DMS153 treated with DMSO at 0.1 percent for 48 hours (cell line): ENCODE measurements at regions not wholly inside any gene's neighbourhood (a gene's known extent, or its start where the extent isn't known, plus 50 kb on each side); places are given as distances from the start of the nearest gene placed in this dataset.
A peak's percentile ranks its signal among the peaks of the same experiment; 100 is the strongest.

Experiments
- DNase-seq: peaks from one replicate; lab custom pipeline; 2025; ENCODE audit not compliant: unreplicated experiment; lab: John Stamatoyannopoulos, UW

DNA sequence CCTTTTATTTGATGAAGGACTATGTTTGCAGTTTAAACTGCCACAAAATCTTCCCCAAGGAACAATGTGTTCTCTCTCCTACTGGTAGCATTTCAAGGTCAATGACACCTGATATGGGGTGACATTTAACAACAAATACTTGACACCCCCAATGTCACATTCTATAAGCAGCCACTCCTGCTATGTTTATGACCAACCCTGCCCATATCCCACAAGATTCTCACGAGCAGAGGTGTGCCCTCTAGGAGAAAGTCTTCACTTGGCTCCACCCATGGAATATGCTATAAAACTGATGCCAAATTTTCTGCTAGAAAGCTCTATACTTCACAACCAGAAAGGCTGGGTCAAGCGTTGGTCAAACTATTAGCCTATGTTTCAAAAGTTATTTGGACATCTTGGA is 105.6 kb upstream of the ARID2 start:
- no peak for DNase-seq

DNA sequence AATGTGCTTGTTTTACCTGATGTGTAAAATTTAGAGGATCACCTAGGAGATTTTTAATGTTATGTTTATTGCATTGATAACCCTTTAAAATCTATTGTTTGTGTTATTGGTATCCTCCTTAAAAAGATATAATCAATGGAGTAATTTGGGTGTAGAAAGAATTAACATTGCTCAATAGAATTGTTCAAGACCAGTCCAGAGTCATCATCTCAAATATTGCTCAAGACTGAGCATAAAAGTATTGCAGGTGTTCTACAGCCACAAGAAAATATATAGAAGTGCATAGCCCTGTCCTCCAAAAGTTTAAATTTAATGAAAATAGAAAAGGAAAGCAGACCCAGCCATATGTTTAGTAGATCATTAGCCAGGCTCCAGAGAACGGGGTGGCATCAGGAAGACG is 102.5 kb upstream of the ARID2 start:
- DNase-seq, result no peak

DNA sequence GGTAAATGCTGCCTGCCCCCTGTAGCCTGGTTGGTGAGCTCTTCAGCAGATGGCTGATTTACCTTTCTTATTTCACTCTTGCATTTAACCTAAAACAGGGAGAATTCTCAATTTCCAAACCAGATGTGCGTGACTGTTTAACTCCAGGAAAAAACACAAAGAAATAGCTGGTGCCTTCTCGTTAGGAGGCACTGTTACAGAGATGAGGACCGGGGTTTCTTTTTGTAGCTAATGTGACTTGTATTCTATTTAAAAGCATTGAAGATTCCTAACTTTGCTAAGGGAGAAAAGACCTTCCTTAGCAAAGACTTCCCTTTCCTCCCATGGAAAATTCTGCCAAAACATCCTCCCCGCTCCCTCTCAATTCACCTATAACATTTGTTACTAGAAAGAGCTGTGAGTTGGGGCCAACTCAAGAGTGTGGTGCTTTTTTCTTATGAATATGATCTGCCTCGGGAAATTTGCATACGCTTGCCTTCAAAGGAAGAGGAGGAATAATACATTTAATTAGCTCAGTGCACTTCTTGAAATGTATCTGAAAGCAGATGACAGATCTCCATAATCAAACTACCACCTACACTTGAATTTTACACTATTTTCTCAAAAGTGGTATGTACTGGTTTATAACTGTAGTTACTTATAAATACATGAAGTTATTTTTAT is 102.0 kb upstream of the ARID2 start:
- DNase-seq, result no peak

DNA sequence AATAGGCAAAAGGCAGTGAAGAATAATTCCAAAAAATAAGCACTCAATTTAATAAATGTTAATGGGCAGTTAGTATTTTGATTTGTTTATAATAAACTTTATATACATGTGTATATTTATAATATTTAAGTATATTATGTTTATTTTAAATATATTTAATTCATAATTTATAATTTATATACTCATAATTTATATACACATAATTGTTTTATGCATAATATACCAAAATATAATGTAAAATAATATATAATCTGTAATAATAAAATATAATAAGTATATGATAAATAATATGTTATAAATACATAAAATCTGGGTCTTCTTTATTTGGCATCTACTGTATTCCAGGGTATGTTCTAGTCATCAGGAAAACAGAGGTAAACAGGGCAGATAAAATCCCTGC is 100.2 kb upstream of the ARID2 start:
- DNase-seq, result no peak

DNA sequence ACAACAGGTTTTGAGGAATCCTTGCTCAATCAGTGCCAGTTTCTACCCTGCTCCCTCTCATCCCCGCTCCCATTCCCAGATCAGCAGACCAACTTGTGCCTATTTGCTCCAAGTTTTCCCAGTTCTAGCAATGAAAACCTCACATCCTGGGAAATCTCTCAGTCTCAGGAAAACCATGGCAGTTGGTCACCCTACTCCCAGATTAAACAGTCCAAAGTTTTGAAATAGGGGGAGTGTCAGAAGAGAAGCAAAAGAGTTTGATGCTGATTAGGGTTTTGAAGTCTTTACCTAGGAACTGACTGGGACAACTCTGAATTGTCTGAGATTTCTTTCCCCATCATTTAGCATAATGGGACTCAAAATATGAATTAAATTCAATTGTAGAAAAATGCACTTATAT is 95.8 kb upstream of the ARID2 start:
- no peak for DNase-seq

DNA sequence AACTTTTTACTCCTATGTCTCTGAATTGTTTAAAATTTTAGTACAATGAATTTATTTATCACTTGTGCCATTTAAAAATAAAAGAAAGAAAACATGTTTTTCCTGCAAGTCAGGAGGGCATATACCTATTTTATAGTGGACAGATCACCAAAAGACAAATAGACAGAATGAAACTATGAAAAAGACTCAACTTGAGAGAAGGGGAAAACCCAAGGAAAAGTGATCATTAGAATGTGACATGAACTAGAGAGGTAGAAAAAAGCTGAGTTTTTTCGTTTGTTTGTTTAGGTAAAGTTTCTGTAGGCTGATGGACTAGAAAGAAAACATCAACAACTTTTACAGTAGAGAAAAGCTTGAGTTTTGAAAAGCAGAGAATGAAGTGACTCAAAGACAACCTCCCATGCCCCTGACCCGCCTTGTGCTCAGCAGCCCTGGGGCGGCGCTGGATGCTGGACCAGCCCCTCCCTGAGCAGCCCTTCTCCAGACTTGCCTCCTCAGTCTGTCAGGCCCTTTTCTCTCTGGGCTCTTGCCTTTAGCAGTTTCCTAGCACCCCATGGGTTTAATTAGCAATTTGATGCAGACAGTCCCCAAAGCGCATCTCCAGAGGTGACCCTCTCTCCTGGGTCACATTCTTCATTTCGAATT is 95.1 kb upstream of the ARID2 start:
- DNase-seq, result no peak

DNA sequence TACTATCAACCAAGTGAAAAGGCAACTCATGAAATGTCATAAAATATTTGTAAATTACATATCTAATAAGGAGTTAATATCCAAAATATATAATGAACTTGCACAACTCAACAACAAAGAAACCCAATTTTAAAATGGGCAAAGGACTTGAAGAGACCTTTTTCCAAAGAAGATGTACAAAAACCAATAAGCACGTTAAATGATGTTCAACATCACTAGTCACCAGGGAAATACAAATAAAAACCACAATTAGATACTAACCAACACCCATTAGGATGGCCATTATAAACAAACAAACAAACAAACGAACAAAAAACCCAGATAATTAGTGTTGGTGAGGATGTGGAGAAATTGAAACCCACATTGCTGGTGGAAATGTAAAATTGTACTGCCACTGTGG is 92.3 kb upstream of the ARID2 start:
- DNase-seq, result no peak

DNA sequence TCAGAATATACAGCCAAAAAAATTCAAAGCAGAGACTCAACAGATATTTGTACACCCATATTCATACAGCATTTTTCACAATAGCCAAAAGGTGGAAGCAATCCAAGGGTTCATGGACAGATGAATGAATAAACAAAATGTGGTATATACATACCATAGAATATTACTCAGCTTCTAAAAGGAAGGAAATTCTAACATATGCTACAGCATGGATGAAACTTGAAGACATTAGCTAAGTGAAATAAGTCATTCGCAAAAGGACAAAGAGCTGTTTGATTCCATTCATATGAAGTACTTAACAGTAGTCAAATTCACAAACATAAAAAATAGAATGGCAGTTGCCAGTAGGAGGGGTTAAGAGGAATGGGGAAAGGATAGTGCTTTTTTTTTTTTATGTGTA is 91.8 kb upstream of the ARID2 start:
- DNase-seq, result no peak

DNA sequence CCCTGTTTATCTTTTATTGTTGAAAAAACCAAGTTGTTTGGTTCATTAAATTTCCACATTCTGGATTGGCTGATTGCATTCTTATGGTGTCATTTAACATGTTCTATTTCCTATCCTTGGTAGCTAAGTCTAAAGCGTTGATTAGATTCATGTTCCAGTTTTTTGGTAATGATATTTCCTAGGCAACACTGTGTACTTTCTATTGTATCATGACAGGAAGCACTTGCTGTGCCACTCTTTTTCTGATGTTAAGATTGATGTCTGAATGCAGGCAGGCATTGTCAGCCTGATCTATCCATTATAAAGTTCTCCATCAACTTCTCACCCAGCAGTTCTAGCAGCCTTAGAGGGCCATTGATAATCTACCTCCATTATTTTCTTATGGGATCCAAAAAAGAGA is 91.1 kb upstream of the ARID2 start:
- DNase-seq, result no peak

DNA sequence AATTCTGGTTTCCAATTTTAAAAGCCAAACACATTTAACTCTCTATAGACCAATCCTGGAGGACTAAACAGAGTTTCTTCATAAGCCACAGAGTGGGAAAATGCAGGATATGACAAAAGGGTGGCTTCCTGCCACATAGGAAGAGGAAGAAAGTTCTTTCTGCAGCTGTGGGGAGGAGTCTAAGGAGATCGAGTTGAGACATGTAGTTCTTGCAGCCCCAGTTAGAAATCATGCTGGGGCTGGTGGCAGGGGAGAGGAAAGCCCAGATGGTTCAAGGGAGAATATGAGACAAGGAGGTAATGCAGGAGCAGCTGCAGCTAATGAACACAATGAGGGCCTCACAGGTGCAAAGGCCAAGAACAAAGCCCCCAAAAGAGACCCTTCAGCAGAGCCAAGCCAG is 85.0 kb upstream of the ARID2 start:
- no peak for DNase-seq

DNA sequence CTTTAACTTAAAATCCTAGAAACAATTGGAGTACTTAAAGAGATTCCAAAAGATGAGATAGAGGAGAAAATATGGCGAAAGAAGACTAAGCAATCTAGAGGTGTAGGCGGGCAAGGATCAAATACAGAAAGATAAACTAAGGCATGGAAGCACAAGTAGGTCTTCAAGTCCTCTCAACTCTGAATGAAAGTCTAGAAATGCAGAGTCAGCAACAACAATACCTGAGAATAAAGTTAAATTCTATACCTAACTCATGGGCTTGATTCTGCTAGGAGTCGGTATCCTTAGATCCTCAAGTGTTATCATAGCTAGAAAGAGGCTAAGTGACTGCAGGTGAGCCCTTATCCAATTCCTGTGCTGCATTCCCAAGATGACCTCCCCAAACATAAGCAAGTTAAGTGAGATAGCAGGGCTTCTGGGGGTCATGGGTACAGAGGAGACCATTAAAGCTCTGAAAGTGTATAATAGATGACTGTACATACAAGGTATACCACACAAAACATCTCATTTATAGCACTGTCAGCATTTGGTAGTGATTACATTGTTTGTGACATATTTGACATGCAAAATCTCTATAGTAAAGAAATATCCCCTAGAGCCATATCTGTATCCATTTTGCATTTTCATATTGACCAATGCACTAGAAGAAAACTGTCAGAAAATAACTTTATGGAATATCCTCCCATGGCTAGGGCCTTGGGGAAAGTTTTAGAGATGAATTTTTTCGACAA is 82.5 kb upstream of the ARID2 start:
- DNase-seq, result no peak

DNA sequence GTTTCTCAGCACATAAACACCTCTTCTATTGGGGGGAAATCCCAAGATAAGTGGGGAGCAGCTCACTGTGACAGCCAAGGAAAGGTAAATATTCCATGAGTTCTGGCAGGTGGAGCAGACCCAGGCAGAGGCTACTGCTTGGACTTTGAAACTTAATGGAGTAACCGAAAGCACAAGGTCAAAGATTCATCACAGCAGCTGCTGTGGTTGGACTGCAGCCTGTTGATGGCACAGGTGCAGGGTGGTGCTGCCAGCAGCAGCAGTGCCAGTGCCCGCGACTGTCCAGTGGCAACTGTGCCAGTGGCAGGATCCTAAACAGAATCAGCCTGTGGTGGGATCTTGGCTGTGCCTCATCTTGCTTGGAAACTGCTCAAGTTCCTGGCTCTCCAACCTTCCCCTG is 81.4 kb upstream of the ARID2 start:
- DNase-seq, result no peak

DNA sequence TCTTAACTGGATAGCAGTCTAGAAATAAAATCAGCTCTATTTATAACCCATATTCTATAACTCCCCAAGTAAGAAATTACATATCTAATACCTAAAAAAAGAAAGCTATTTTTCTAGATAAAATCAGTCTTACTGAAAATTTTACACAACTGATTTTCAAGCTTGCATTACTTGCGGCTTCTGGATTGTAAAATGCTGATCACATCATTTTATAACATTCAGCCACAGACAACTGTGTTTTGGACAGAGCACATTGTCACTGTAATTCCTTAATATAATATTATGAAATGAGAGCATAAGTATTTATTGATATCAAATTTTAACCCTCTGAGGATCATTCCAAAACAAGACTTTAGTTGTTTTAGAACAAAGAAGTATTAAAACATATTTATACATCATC is 78.5 kb upstream of the ARID2 start:
- DNase-seq, result no peak

DNA sequence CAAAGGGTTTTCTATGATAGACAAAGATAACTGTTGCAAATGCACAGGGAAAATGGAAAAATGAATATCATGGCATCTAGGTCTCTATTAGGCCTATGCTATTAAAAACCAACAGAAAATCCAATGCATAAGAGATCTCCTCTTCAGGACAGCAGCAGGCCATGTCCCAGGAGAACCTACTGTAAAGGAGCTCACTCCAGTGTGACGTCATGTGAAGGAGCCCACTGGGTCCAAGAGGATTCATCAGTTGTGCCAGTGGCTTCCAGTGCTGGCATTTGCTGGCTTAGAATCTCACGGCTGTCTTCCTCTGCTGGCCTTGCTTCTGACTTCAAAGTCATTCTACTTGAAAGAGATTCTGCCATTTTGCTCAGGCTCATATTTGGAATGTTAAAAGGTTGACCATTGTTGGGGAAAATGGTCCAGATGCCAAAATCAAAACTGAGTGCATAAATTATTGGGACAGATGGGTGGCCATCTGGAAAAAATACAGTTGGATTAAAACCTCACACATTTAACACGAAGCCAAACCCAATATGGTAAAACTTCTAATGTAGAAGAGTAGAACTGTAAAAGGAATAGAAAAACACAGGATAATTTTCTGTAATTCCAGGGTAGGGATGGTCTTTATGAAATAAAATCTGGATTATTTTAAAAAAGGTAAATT is 75.4 kb upstream of the ARID2 start:
- no peak for DNase-seq

DNA sequence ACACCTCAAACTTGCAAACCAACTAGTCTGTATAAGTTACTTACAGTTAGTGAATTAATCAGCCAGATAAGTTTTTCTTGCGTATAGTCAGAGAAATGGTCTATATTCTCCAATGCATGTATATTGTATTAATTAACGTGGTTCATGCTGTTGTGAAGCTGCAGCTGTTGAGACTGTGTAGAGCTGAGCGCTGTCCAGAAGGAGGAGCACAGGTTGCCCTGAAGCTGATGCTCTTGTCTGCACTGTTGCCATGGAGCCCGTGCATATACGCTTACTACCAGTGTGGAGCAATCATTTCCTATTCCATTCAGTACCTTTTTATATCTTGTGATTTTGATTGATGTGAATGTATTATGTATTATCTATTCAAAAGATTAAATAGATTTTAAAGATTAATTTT is 74.3 kb upstream of the ARID2 start:
- peak; percentile 67 for DNase-seq

DNA sequence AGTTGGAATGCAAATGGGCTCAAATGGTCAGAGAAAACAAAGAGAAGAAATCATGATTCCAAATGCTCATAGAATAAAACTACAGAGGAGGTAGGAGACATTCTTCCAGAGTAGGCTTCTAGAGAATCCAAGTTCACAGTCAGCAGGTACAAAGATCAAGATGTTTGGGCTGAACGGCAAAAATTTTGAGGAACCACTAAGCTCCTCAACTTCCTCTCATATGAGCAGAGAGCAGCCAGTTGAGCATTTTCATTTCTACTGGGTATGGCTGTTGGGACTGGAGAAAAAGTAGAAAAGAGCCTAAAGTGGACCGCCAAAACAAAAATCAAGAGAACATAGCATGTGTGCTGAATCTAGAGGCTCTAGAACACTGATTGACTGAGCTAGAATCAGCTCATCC is 73.8 kb upstream of the ARID2 start:
- DNase-seq, result no peak

DNA sequence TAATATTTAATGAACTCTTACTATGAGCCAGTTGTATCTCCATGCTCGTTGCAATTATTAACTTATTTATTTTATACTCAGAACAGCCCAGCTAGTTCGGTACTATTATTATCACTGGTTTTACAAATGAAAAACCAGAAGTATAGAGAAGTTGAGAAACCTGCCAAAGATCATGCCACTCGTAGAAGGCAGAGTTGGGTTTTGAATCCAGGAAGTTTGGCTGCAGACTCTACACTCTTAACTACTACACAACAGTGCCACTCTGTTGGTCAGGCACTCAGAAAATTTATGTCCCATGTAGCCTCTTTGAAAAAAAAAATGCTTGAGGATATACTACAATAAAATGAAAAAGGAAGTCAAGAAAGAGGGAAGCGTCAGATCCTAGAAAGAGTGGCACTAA is 71.5 kb upstream of the ARID2 start:
- no peak for DNase-seq

DNA sequence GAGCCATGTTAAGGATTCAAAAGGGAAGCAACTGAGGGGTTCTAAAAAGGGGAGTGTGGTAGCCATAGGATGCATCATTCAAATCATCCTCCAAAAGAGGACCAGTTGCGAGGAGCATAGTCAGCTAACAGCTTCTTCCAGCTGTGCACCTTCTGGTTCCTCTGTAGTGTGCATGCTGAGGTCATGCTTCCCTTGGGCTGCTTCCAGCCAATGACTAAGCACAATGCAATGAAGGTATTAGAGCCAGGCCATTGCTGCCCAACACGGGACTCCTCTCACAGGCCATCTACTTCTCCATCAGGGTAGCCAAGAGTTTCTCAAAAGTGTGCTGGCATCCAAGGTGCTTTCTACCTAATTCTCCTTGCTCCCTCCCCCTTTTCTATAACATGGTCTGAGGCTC is 69.2 kb upstream of the ARID2 start:
- DNase-seq, result no peak

DNA sequence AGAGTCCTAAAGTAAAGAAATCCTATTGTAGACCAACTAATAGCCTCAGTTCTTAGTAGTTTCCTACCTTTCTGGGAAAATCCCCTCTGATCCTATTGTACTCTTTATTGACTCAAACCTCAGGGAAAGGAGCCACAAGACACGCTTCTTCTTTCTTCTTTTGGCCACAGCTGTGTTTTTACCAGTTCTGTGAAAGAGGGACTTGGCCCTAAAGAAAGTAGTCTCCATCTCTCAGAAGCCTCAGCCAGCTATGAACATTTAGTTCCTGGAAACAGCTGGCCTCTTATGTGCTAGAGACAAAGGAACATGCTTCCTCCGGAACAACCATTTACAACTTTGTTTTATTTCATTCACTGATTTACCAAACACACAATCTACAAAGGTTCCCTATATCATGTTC is 66.1 kb upstream of the ARID2 start:
- no peak for DNase-seq

DNA sequence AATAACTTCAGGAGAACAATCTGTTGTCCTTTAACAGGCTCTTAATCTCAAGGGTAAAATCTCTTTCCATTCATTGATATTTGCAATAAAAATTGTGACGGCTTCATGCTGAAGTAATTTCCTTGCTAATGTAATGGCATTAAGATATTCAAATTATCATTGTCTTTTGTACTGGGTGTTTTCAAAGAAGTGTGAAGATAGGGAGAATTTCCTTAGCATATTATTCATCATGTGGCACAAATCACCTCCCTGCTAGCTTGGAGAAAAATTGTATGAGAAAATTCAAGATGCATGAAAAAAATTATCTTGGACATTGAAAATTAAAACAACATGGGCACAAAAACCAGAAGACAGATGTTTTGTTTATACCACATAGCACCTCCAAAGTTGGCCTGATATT is 63.6 kb upstream of the ARID2 start:
- DNase-seq, result no peak

DNA sequence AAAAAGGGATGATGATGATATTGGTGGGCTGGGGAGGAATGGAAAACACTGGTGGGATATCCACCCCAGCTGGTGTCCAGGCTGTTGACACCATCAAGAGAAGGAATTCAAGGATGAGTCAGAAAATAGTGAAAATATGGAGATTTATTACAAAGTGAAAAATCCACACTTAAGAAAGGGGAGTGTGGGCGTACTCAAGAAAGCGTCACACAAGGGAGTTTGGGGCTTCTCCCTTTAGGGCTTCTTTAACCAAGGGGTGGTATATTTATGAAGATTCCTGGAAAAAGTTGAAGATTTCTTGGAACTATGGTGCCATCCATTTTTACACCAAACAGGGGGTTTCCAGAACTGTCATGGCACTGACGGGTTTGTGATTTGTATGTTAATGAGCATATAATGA is 63.1 kb upstream of the ARID2 start:
- no peak for DNase-seq

DNA sequence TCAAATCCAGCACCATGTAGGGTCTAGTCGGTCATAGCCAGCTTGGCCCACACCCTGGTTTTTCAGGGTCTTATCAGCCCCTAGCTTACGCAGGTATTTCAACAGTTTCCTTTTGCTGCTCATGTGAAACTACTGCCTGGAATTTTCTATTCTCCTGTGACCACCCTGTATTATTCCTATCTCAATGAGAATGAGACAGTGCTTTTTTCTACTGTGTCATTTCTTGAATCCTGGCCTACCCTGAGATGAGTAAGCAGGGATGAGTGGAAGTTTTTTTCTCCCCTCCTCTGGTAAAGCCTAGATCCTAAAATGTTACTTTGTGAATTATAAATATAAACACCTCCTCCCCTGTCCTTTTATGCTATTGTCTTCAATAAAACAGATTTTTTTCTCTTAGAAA is 62.7 kb upstream of the ARID2 start:
- no peak for DNase-seq
